GM12873 (cell line): ENCODE measurements at regions not wholly inside any gene's neighbourhood (a gene's known extent, or its start where the extent isn't known, plus 50 kb on each side); places are given as distances from the start of the nearest gene placed in this dataset.

Experiments used
- TF ChIP-seq, protein P1 (sequence below): IDR thresholded peaks from 2 replicates; pipeline ENCODE4 v1.5.1; 2012; ENCODE audit warnings: low read depth, mild to moderate bottlenecking, moderate library complexity, low read length, control low read depth; ENCODE audit not compliant: insufficient read depth; ENCODE audit errors: missing control alignments

DNA sequence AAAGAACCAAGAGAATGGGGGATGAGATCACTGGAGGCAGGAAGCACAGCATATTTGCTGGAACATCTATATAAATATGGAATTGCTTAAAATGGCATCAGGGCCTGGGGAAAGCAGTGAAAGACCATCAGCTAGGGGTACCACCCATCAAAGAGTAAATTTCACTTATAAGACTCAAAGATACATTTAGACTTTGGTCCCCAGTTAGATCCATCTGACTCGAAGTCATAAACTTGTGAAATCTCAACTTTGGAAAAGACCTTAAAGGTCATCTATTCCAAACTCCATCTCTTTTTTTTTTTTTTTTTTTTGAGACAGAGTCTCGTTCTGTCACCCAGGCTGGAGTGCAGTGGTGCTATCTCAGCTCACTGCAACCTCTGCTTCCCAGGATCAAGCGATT lies 109.8 kb downstream of the UNC5CL start:
- TF ChIP-seq, protein P1, sequence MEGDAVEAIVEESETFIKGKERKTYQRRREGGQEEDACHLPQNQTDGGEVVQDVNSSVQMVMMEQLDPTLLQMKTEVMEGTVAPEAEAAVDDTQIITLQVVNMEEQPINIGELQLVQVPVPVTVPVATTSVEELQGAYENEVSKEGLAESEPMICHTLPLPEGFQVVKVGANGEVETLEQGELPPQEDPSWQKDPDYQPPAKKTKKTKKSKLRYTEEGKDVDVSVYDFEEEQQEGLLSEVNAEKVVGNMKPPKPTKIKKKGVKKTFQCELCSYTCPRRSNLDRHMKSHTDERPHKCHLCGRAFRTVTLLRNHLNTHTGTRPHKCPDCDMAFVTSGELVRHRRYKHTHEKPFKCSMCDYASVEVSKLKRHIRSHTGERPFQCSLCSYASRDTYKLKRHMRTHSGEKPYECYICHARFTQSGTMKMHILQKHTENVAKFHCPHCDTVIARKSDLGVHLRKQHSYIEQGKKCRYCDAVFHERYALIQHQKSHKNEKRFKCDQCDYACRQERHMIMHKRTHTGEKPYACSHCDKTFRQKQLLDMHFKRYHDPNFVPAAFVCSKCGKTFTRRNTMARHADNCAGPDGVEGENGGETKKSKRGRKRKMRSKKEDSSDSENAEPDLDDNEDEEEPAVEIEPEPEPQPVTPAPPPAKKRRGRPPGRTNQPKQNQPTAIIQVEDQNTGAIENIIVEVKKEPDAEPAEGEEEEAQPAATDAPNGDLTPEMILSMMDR, result no peak

DNA sequence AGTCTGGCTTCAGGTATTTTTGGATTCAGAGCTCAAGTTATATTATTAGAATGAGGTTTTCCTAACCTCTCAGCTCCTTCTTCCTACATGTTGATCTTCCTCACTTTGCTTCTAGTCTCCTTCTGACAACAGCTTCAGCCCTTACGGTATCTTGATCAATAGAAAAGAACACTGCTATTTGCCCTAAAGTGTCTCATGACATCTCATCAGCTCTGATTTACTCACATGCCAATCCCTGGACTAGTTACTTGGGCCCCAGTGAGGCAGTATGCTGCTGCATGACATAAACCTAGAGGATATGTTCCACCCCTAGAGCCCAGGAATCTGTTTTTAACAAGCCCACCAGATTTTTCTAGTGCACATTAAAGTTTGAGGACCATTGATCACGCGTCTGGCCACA lies 110.3 kb downstream of the UNC5CL start:
- TF ChIP-seq, protein P1, result no peak

DNA sequence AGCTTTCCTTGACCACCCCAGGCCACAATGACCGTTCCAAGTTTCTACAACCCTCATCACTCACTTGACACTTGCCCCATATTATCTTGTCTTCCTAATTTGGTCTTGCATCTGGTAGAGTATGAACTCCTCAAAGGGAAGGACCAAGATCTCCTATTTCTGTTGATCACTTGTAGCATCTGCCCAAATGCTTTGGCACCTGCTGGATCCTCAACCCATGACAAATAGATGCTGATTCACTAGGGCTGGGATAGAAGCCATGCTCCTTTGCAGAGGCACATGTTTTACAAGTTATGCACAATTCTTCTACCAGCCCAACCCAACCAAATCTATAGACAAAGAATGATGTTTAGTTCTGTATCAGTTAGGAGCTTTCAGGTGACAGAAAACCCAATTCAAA lies 110.7 kb downstream of the UNC5CL start:
- TF ChIP-seq, protein P1, result no peak

- TF ChIP-seq, protein P1, result no peak
Observed at GRCh38 chr6:40925341-40925740, 113.7 kb downstream of the UNC5CL start.

DNA sequence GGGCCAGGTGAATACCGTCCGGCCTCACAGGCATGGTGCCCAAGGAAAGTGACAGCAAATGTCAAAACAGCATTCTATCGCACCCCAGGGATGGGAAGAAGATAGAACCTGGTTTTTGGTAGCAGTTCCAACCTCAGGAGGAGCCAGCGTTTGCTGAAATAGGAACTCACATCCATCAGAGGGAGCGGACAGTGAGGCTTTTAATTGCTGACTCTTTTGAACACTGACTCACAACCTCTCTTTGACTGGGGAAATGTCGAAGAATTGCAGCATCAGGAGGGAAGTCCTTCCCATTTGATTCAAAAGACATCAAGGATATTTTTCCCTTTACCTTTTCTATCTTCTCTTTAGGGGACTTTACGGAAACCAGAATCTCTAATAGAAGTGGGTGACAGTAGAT lies 114.2 kb downstream of the UNC5CL start:
- TF ChIP-seq, protein P1, result no peak

- TF ChIP-seq, protein P1, result no peak
Observed at GRCh38 chr6:40923880-40924279, 115.1 kb downstream of the UNC5CL start.

DNA sequence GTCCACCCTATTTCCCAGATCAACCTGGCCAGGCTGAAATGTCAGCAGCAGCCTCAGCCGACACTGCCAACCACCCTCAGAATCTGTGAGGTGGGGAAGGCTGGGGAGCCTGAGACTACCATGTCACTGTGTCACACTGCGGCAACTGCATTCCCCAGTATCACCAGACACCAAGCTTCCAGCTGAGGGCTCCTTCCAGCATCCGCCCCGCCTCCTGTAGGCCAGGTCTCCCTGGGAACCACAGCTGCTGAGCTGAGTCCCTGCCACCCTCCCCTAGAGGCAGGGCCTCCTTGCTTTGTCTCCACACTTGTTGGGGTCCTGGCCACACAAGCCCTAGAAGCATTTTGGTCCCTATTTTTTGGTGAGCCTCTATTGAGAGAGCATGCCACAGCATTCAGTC lies 115.7 kb downstream of the UNC5CL start:
- TF ChIP-seq, protein P1, result no peak
